CD4-positive, alpha-beta T cell (primary cell): ENCODE measurements at regions not wholly inside any gene's neighbourhood (a gene's known extent, or its start where the extent isn't known, plus 50 kb on each side); places are given as distances from the start of the nearest gene placed in this dataset.

Experiments
- ATAC-seq: fragments of 200-7000 bp; cut with Tn5 transposase; one replicate; pipeline ENCODE4 v1.10.0; 2022; ENCODE audit warnings: mild to moderate bottlenecking; ENCODE audit not compliant: poor library complexity
- CTCF ChIA-PET: fragments of 350-600 bp; sonication (Branson Sonifier 250); formaldehyde crosslinking; loops from one replicate; lab custom pipeline; 2021; ENCODE audit warnings: antibody characterized with exemption, inconsistent platforms; lab: Charles Lee
- POLR2A ChIA-PET: fragments of 350-600 bp; sonication (Branson Sonifier 250); formaldehyde crosslinking; loops from one replicate; lab custom pipeline; 2021; ENCODE audit warnings: antibody characterized with exemption, inconsistent platforms; lab: Charles Lee
- DNase-seq, 14 experiments: peaks; one replicate each; pipeline ENCODE4 v3.0.0-alpha.2; 2013 to 2020; ENCODE audit warnings: mixed read lengths in 2 of 14
- H3K27ac ChIP-seq, 2 donors: one replicate each; pipeline versions ENCODE4 v1.5.1 to v1.7.0; 2013; ENCODE audit warnings: low read length in 2 of 2, low read depth in 1 of 2, mild to moderate bottlenecking in 1 of 2
- H3K27me3 ChIP-seq, 2 experiments: 1 replicate in 1 of 2; 2 replicates in 1 of 2; pipeline versions ENCODE4 v1.6.1 to v1.7.0; 2013; ENCODE audit warnings: low read length in 2 of 2, control low read depth in 1 of 2, mild to moderate bottlenecking in 1 of 2, moderate library complexity in 1 of 2; ENCODE audit not compliant: insufficient read depth in 2 of 2, control insufficient read depth in 1 of 2
- H3K36me3 ChIP-seq: one replicate; pipeline ENCODE4 v1.6.1; 2013; ENCODE audit warnings: low read length, control low read depth; ENCODE audit not compliant: insufficient read depth
- H3K4me1 ChIP-seq: one replicate; pipeline ENCODE4 v1.6.1; 2013; ENCODE audit warnings: low read length, control low read depth; ENCODE audit not compliant: insufficient read depth
- H3K4me3 ChIP-seq: one replicate; pipeline ENCODE4 v1.5.1; 2013; ENCODE audit warnings: mild to moderate bottlenecking, low read length, moderate library complexity
- H3K9me3 ChIP-seq, 2 experiments: 1 replicate in 1 of 2; 2 replicates in 1 of 2; pipeline versions ENCODE4 v1.6.1 to v1.7.0; 2013; ENCODE audit warnings: low read length in 2 of 2, mild to moderate bottlenecking in 2 of 2, control low read depth in 1 of 2, moderate library complexity in 1 of 2; ENCODE audit not compliant: control insufficient read depth in 1 of 2, insufficient read depth in 1 of 2
- H3K27ac Mint-ChIP-seq: one replicate; pipeline ENCODE4 v1.8.0; 2020; ENCODE audit warnings: mixed read lengths
- H3K27me3 Mint-ChIP-seq: one replicate; pipeline ENCODE4 v1.8.0; 2021; ENCODE audit warnings: mixed read lengths
- H3K36me3 Mint-ChIP-seq: one replicate; pipeline ENCODE4 v1.8.0; 2021; ENCODE audit warnings: low read depth, mixed read lengths
- H3K4me1 Mint-ChIP-seq: one replicate; pipeline ENCODE4 v1.8.0; 2021; ENCODE audit warnings: low read depth, mixed read lengths
- H3K4me3 Mint-ChIP-seq: one replicate; pipeline ENCODE4 v1.8.0; 2020; ENCODE audit warnings: mild to moderate bottlenecking, mixed read lengths
- H3K9me3 Mint-ChIP-seq: one replicate; pipeline ENCODE4 v1.8.0; 2020; ENCODE audit warnings: mixed read lengths
- CTCF ChIP-seq: fragments of 200-600 bp; IDR thresholded peaks from one replicate; pipeline ENCODE4 v1.8.0; 2022; ENCODE audit warnings: antibody characterized with exemption, mild to moderate bottlenecking
- intact Hi-C, 2 experiments: fragments of 100-400 bp; cut with DNase I in 1 of 2; cut with micrococcal nuclease in 1 of 2; formaldehyde crosslinking; loops; one replicate each; pipeline versions ENCODE4 v1.15.1 to v1.9.0; 2023 to 2025; cut with DNase I, micrococcal nuclease

GRCh38 chr9:118961857-118962256, 407.4 kb downstream of the BRINP1 start:
- TF ChIP-seq CTCF: no peak
- Mint-ChIP-seq H3K27me3 (no peaks in the 10 kb centered on the region), H3K36me3 (no peaks in the 10 kb centered on the region), H3K4me1 (no peaks in the 10 kb centered on the region), H3K4me3 (no peak overlapping the region), H3K27ac (no peak overlapping the region), H3K9me3 (no peaks in the 10 kb centered on the region)
- Histone ChIP-seq H3K9me3 (no peaks in the 10 kb centered on the region), H3K4me1 (no peaks in the 10 kb centered on the region), H3K27ac (no peak overlapping the region), H3K4me3 (no peak overlapping the region), H3K27me3 (no peaks in the 10 kb centered on the region), H3K36me3 (no peaks in the 10 kb centered on the region)
- intact Hi-C loops: no loop called here
- no peak for ATAC-seq
- ChIA-PET CTCF (no interaction called here), POLR2A (no interaction called here)
- DNase-seq: no peak

- no peak overlapping the region for H3K27ac Mint-ChIP-seq
- no peak for DNase-seq
- no peaks in the 10 kb centered on the region for H3K9me3 Mint-ChIP-seq
- no peaks in the 10 kb centered on the region for H3K27me3 Mint-ChIP-seq
- no peaks in the 10 kb centered on the region for H3K4me1 ChIP-seq
- ATAC-seq: no peak
- no peaks in the 10 kb centered on the region for H3K27me3 ChIP-seq
- no peak overlapping the region for H3K27ac ChIP-seq
- H3K36me3 ChIP-seq: no peaks in the 10 kb centered on the region
- POLR2A ChIA-PET: no interaction called here
- H3K4me3 Mint-ChIP-seq: no peak overlapping the region
- H3K4me1 Mint-ChIP-seq: no peaks in the 10 kb centered on the region
- no peaks in the 10 kb centered on the region for H3K36me3 Mint-ChIP-seq
- no peaks in the 10 kb centered on the region for H3K9me3 ChIP-seq
- no peak overlapping the region for H3K4me3 ChIP-seq
- CTCF ChIA-PET: no interaction called here
- no peak for TF ChIP-seq CTCF
- intact Hi-C loops: no loop called here
Measured at GRCh38 chr9:118962426-118962825, 406.8 kb downstream of the BRINP1 start.

DNA sequence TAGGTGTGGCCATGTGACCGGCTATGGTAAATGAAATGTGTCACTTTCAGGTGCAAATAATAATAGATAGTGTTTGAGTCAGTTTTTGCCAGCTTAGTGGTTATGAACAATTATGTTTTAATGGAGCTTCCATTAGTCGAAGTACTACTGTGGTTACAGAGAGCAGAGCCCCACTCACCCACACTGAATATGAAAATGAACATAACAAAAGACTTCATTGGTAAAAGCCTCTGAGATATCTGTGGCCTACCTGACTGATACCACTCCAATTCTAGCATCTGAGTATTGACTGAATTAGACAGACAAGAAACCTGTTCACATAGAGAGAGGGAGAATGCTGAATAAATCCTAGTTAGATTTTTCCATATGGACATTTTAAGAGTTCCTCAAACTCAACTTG, 405.6 kb downstream of the BRINP1 start:
- ChIA-PET CTCF (no interaction called here), POLR2A (no interaction called here)
- DNase-seq (no peak), ATAC-seq (no peak)
- Histone ChIP-seq H3K4me1 (no peaks in the 10 kb centered on the region), H3K27ac (no peak overlapping the region), H3K27me3 (no peaks in the 10 kb centered on the region), H3K9me3 (no peaks in the 10 kb centered on the region), H3K4me3 (no peak overlapping the region), H3K36me3 (no peaks in the 10 kb centered on the region)
- H3K36me3 Mint-ChIP-seq: no peaks in the 10 kb centered on the region
- no peaks in the 10 kb centered on the region for H3K27me3 Mint-ChIP-seq
- H3K27ac Mint-ChIP-seq: no peak overlapping the region
- no peaks in the 10 kb centered on the region for H3K4me1 Mint-ChIP-seq
- intact Hi-C loops: no loop called here
- no peak for TF ChIP-seq CTCF
- H3K4me3 Mint-ChIP-seq: no peak overlapping the region
- no peaks in the 10 kb centered on the region for H3K9me3 Mint-ChIP-seq
